SU-DHL-6 (cell line): ENCODE measurements at regions not wholly inside any gene's neighbourhood (a gene's known extent, or its start where the extent isn't known, plus 50 kb on each side); places are given as distances from the start of the nearest gene placed in this dataset.

Source experiments
- H2AFZ ChIP-seq: fragments of 200-600 bp; sonication (generic); 2 replicates; pipeline ENCODE4 v1.6.1; 2014; ENCODE audit warnings: low read depth, mild to moderate bottlenecking, moderate library complexity, mixed read lengths, antibody characterized with exemption, low read length; ENCODE audit not compliant: severe bottlenecking
- H3F3A ChIP-seq: fragments of 200-600 bp; shearing (Covaris generic); 2 replicates; pipeline ENCODE4 v1.6.0; 2016; ENCODE audit warnings: antibody characterized with exemption, mild to moderate bottlenecking; ENCODE audit not compliant: insufficient read depth
- H3K27ac ChIP-seq: fragments of 200-600 bp; sonication (generic); 2 replicates; pipeline ENCODE4 v1.5.1; 2016; ENCODE audit warnings: low read depth, mild to moderate bottlenecking, low read length, moderate library complexity, mixed read lengths
- H3K27me3 ChIP-seq: fragments of 200-600 bp; sonication (generic), shearing (Covaris generic); 2 replicates; pipeline ENCODE4 v1.6.0; 2014; ENCODE audit warnings: mild to moderate bottlenecking, low read length
- H3K36me3 ChIP-seq: fragments of 200-600 bp; sonication (generic); 2 replicates; pipeline ENCODE4 v1.6.1; 2014; ENCODE audit warnings: mild to moderate bottlenecking, low read length, mixed read lengths
- H3K4me2 ChIP-seq: fragments of 300-600, 200-600 bp; shearing (Covaris generic), sonication (generic); 2 replicates; pipeline ENCODE4 v1.6.0; 2014; ENCODE audit warnings: low read length, low read depth, mild to moderate bottlenecking; ENCODE audit not compliant: poor library complexity, severe bottlenecking
- H3K4me3 ChIP-seq: fragments of 200-600 bp; sonication (generic); 2 replicates; pipeline ENCODE4 v1.5.1; 2014; ENCODE audit warnings: antibody characterized with exemption, low read length, mild to moderate bottlenecking, mixed read lengths; ENCODE audit not compliant: insufficient read depth, poor library complexity, severe bottlenecking
- H3K79me2 ChIP-seq: fragments of 200-600 bp; sonication (generic); 2 replicates; pipeline ENCODE4 v1.6.1; 2014; ENCODE audit warnings: mild to moderate bottlenecking, low read length, moderate library complexity; ENCODE audit not compliant: insufficient read depth
- H3K9ac ChIP-seq: fragments of 200-600 bp; sonication (generic); 2 replicates; pipeline ENCODE4 v1.7.0; 2014; ENCODE audit warnings: mild to moderate bottlenecking, low read length
- H3K9me2 ChIP-seq: fragments of 200-600 bp; sonication (generic); replicated peaks from 2 replicates; pipeline ENCODE4 v1.6.1; 2014; ENCODE audit warnings: low read length; ENCODE audit not compliant: insufficient read depth
- H3K9me3 ChIP-seq: fragments of 200-600 bp; sonication (generic); 2 replicates; pipeline ENCODE4 v1.6.1; 2014; ENCODE audit warnings: low read length, mixed read lengths; ENCODE audit not compliant: insufficient read depth
- H4K20me1 ChIP-seq: fragments of 200-600 bp; sonication (generic); 2 replicates; pipeline ENCODE4 v1.6.1; 2014; ENCODE audit warnings: low read depth, mild to moderate bottlenecking, antibody characterized with exemption, low read length, moderate library complexity, mixed read lengths
- CTCF ChIP-seq: fragments of 200-600 bp; sonication (generic); IDR thresholded peaks from one replicate; pipeline ENCODE4 v1.5.1; 2017; ENCODE audit warnings: antibody characterized with exemption, mild to moderate bottlenecking, low read length, moderate library complexity; ENCODE audit not compliant: insufficient read depth, poor library complexity, severe bottlenecking
- EZH2phosphoT487 ChIP-seq: fragments of 200-600 bp; sonication (generic), shearing (Covaris generic); conservative IDR thresholded peaks from 2 replicates; pipeline ENCODE4 v1.6.1; 2018; ENCODE audit warnings: mild to moderate bottlenecking, antibody characterized with exemption, low read length, moderate library complexity, mixed read lengths

- no peaks in the 10 kb centered on the region for H3F3A ChIP-seq
- no peaks in the 10 kb centered on the region for H4K20me1 ChIP-seq
- H3K27ac ChIP-seq, result no peak overlapping the region
- no peak overlapping the region for H2AFZ ChIP-seq
- no peak overlapping the region for H3K9ac ChIP-seq
- no peaks in the 10 kb centered on the region for H3K27me3 ChIP-seq
- H3K4me3 ChIP-seq, result no peak overlapping the region
- no peak for TF ChIP-seq CTCF
- TF ChIP-seq EZH2phosphoT487, result no peak
- H3K79me2 ChIP-seq, result no peaks in the 10 kb centered on the region
- no peaks in the 10 kb centered on the region for H3K9me2 ChIP-seq
- H3K9me3 ChIP-seq, result no peaks in the 10 kb centered on the region
- no peaks in the 10 kb centered on the region for H3K36me3 ChIP-seq
- no peak overlapping the region for H3K4me2 ChIP-seq
Measured at GRCh38 chr13:103282571-103283450, 216.6 kb upstream of the SLC10A2 start.

DNA sequence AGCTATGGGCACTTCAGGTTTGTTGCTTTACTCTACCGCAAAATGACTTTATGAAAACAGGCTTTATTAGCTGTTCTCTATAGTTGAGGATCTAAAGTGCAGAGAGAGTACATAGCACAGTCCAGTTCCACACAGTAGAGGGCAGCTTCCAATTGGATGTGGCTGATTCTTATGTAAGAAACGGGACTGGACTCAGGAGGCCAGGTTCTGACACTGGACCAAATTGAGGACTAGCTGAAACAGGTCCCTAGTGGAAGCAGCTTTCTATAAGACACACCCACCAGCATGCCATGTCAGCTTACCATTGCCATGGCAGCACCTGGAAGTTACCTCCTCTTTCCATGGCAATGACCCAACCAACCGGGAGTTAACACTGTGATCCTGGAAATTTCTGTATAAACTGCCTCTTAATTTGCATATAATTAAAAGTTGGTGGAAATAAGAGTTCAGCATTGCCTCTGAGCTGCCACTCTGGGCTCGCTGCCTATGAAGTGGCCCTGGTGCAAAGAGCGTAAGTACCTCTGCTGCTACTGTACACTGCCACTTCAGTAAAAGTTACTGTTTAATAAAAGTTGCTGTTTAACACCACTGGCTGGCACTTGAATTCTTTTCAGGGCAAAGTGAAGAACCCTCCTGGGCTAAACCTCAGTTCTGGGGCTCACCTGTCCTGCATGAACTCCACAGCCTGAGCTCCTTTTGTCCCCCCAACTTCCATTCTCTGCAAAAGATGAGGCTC lies 211.9 kb upstream of the SLC10A2 start:
- H3K4me3 ChIP-seq, result no peak overlapping the region
- TF ChIP-seq CTCF (no peak), EZH2phosphoT487 (no peak)
- no peak overlapping the region for H3K27ac ChIP-seq
- no peaks in the 10 kb centered on the region for H3K36me3 ChIP-seq
- H3K4me2 ChIP-seq, result no peak overlapping the region
- H3K9me3 ChIP-seq, result no peaks in the 10 kb centered on the region
- H3K9me2 ChIP-seq, result no peaks in the 10 kb centered on the region
- no peak overlapping the region for H3K9ac ChIP-seq
- H3K27me3 ChIP-seq, result no peaks in the 10 kb centered on the region
- H3K79me2 ChIP-seq, result no peaks in the 10 kb centered on the region
- H4K20me1 ChIP-seq, result no peaks in the 10 kb centered on the region
- H2AFZ ChIP-seq, result no peak overlapping the region
- H3F3A ChIP-seq, result no peaks in the 10 kb centered on the region

DNA sequence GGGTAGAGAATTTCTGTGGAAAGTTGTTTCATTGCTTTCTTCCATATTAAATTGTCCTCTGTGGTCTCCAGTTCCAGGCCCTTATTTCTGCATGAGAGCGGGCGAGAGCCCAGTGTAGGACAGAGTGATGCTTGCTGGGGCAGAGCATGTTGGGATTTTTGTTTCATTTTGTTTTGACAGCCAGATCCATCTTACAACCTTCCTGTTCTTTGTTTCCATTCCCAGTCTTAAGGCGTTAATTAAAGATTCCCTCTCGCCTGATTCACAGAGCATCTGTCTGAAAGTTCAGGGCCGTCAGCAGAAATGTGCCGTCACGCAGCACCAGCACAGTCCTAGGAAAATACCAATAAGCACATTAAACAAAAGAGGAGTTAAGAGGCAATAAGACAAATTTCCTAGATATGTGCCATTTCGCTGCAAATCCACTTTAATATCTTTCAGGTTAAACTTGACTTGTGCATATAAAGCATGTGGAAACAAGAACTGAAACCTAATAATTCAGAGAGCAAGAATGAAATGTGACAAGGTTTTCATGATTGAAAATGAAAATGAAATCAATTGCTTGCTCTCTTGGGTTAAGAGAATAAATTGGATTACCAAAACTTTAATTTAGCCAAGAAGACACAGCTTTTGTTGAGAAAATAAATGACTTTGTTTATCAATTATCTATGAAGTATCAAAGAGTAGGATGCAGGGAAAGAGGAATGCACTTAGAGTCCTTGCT lies 210.7 kb upstream of the SLC10A2 start:
- TF ChIP-seq EZH2phosphoT487 (no peak), CTCF (no peak)
- H3K4me3 ChIP-seq, result no peak overlapping the region
- H3K4me2 ChIP-seq, result no peak overlapping the region
- H3F3A ChIP-seq, result no peaks in the 10 kb centered on the region
- no peaks in the 10 kb centered on the region for H4K20me1 ChIP-seq
- H3K9ac ChIP-seq, result no peak overlapping the region
- no peak overlapping the region for H3K27ac ChIP-seq
- H3K9me3 ChIP-seq, result no peaks in the 10 kb centered on the region
- no peaks in the 10 kb centered on the region for H3K27me3 ChIP-seq
- H2AFZ ChIP-seq, result no peak overlapping the region
- no peaks in the 10 kb centered on the region for H3K79me2 ChIP-seq
- H3K9me2 ChIP-seq, result no peaks in the 10 kb centered on the region
- H3K36me3 ChIP-seq, result no peaks in the 10 kb centered on the region
